Natural killer cell (primary cell): ENCODE measurements at regions not wholly inside any gene's neighbourhood (a gene's known extent, or its start where the extent isn't known, plus 50 kb on each side); places are given as distances from the start of the nearest gene placed in this dataset.

Experiments used
- ATAC-seq, 3 donors: fragments of 150-1000 bp in 2 of 3; fragments of 200-7000 bp in 1 of 3; cut with Tn5 transposase; 1 replicate in 1 of 3; 2 replicates in 2 of 3; pipeline ENCODE4 v1.10.0; 2021; ENCODE audit warnings: mild to moderate bottlenecking in 2 of 3, moderate library complexity in 2 of 3
- DNase-seq, 2 donors: peaks; one replicate each; pipeline versions ENCODE4 v3.0.0 to v3.0.0-alpha.2; 2013 to 2021; ENCODE audit warnings: mixed read lengths in 1 of 2
- H3K27ac ChIP-seq: one replicate; pipeline ENCODE4 v1.5.1; 2013; ENCODE audit warnings: mild to moderate bottlenecking, low read length
- H3K27me3 ChIP-seq: one replicate; pipeline ENCODE4 v1.6.1; 2013; ENCODE audit warnings: low read length; ENCODE audit not compliant: control insufficient read depth, insufficient read depth
- H3K36me3 ChIP-seq: one replicate; pipeline ENCODE4 v1.6.1; 2013; ENCODE audit warnings: low read length; ENCODE audit not compliant: control insufficient read depth, insufficient read depth
- H3K4me1 ChIP-seq: one replicate; pipeline ENCODE4 v1.6.1; 2013; ENCODE audit warnings: low read length; ENCODE audit not compliant: control insufficient read depth, insufficient read depth
- H3K4me3 ChIP-seq: one replicate; pipeline ENCODE4 v1.5.1; 2013; ENCODE audit warnings: low read length
- H3K9me3 ChIP-seq: one replicate; pipeline ENCODE4 v1.6.1; 2013; ENCODE audit warnings: low read length; ENCODE audit not compliant: control insufficient read depth, insufficient read depth
- H3K27ac Mint-ChIP-seq, 2 donors: one replicate each; pipeline ENCODE4 v1.8.0; 2022; ENCODE audit warnings: mild to moderate bottlenecking in 2 of 2, mixed read lengths in 2 of 2, moderate library complexity in 1 of 2
- H3K27me3 Mint-ChIP-seq, 2 donors: one replicate each; pipeline ENCODE4 v1.8.0; 2022; ENCODE audit warnings: low read depth in 2 of 2, mixed read lengths in 2 of 2
- H3K36me3 Mint-ChIP-seq: one replicate; pipeline ENCODE4 v1.8.0; 2022; ENCODE audit warnings: mixed read lengths
- H3K4me1 Mint-ChIP-seq, 2 donors: one replicate each; pipeline ENCODE4 v1.8.0; 2022; ENCODE audit warnings: mixed read lengths in 2 of 2
- H3K4me3 Mint-ChIP-seq: one replicate; pipeline ENCODE4 v1.8.0; 2022; ENCODE audit warnings: mild to moderate bottlenecking, moderate library complexity, mixed read lengths
- H3K9me3 Mint-ChIP-seq, 2 donors: one replicate each; pipeline ENCODE4 v1.8.0; 2022; ENCODE audit warnings: mixed read lengths in 2 of 2
- CTCF ChIP-seq: fragments of 200-600 bp; IDR thresholded peaks from one replicate; pipeline ENCODE4 v1.8.0; 2022; ENCODE audit warnings: antibody characterized with exemption
- whole genome bisulfite sequencing: methylation state at CpG from one replicate; pipeline ENCODE4 v1.1.7; 2013; ENCODE audit warnings: missing lambda C conversion rate; ENCODE audit not compliant: insufficient coverage; 5-methylcytosine and 5-hydroxymethylcytosine counted together
- intact Hi-C: fragments of 100-400 bp; cut with micrococcal nuclease; formaldehyde crosslinking; loops from one replicate; pipeline ENCODE4 v1.14.2; 2022

GRCh38 chr7:16271990-16272665 lies 149.2 kb downstream of the CRPPA start:
- H3K4me3 ChIP-seq: no peak overlapping the region
- H3K36me3 ChIP-seq: no peaks in the 10 kb centered on the region
- H3K9me3 Mint-ChIP-seq: no peaks in the 10 kb centered on the region

GRCh38 chr7:16271355-16271915 lies 149.9 kb downstream of the CRPPA start:
- peaks cover 0 to 7% of the 10 kb centered on the region in 2 donors for H3K4me1 Mint-ChIP-seq
- H3K27ac ChIP-seq: no peak overlapping the region
- TF ChIP-seq CTCF: no peak
- no peaks in the 10 kb centered on the region for H3K9me3 ChIP-seq
- intact Hi-C loops: no loop called here
- no peaks in the 10 kb centered on the region for H3K4me1 ChIP-seq
- no peaks in the 10 kb centered on the region for H3K9me3 Mint-ChIP-seq
- H3K27me3 ChIP-seq: no peaks in the 10 kb centered on the region
- H3K27ac Mint-ChIP-seq: no peak overlapping the region
- H3K36me3 Mint-ChIP-seq: no peaks in the 10 kb centered on the region
- no peak overlapping the region for H3K4me3 ChIP-seq
- WGBS: 83% methylated on average over 1 of the region's 1 CpG
- H3K36me3 ChIP-seq: no peaks in the 10 kb centered on the region
- no peak for ATAC-seq
- no peak overlapping the region for H3K4me3 Mint-ChIP-seq
- DNase-seq: no peak
- H3K27me3 Mint-ChIP-seq: peaks cover 0 to 3% of the 10 kb centered on the region in 2 donors

More at GRCh38 chr7:16271990-16272665, 149.2 kb downstream of the CRPPA start:
- Histone ChIP-seq H3K4me1 (no peaks in the 10 kb centered on the region), H3K9me3 (no peaks in the 10 kb centered on the region), H3K27ac (no peak overlapping the region), H3K27me3 (no peaks in the 10 kb centered on the region)
- intact Hi-C loops: no loop called here
- peaks cover 0 to 7% of the 10 kb centered on the region in 2 donors for H3K4me1 Mint-ChIP-seq
- H3K36me3 Mint-ChIP-seq: no peaks in the 10 kb centered on the region
- no peak overlapping the region for H3K27ac Mint-ChIP-seq
- H3K4me3 Mint-ChIP-seq: no peak overlapping the region
- 67% methylated on average over 1 of the region's 2 CpGs for WGBS
- H3K27me3 Mint-ChIP-seq: peaks cover 0 to 3% of the 10 kb centered on the region in 2 donors
- TF ChIP-seq CTCF: no peak
- ATAC-seq (no peak), DNase-seq (no peak)

- Mint-ChIP-seq H3K4me1 (peaks cover 0 to 7% of the 10 kb centered on the region in 2 donors), H3K36me3 (no peaks in the 10 kb centered on the region), H3K27ac (no peak overlapping the region), H3K27me3 (peaks cover 0 to 3% of the 10 kb centered on the region in 2 donors), H3K4me3 (no peak overlapping the region), H3K9me3 (no peaks in the 10 kb centered on the region)
- ATAC-seq (no peak), DNase-seq (no peak)
- Histone ChIP-seq H3K27ac (no peak overlapping the region), H3K36me3 (no peaks in the 10 kb centered on the region), H3K27me3 (no peaks in the 10 kb centered on the region), H3K4me1 (no peaks in the 10 kb centered on the region), H3K4me3 (no peak overlapping the region), H3K9me3 (no peaks in the 10 kb centered on the region)
- TF ChIP-seq CTCF: no peak
- intact Hi-C loops: no loop called here
- WGBS: 57% methylated on average over 4 of the region's 4 CpGs
These were observed 150.5 kb downstream of the CRPPA start for GRCh38 chr7:16270844-16271243.
